OCI-LY1 (cell line): ENCODE measurements at regions not wholly inside any gene's neighbourhood (a gene's known extent, or its start where the extent isn't known, plus 50 kb on each side); places are given as distances from the start of the nearest gene placed in this dataset.

Experiments used
- H2AFZ ChIP-seq: fragments of 200-600 bp; sonication (generic), shearing (Covaris generic); 2 replicates; pipeline ENCODE4 v1.6.0; 2014; ENCODE audit warnings: antibody characterized with exemption, mild to moderate bottlenecking, low read length
- H3F3A ChIP-seq: fragments of 200-600 bp; sonication (generic), shearing (Covaris generic); 2 replicates; pipeline ENCODE4 v1.6.0; 2014; ENCODE audit warnings: mild to moderate bottlenecking, antibody characterized with exemption, low read length, moderate library complexity; ENCODE audit not compliant: insufficient read depth
- H3K27ac ChIP-seq: fragments of 200-600 bp; sonication (generic); 2 replicates; pipeline ENCODE4 v1.5.1; 2014; ENCODE audit warnings: low read length, mixed run types, mild to moderate bottlenecking, low read depth; ENCODE audit not compliant: poor library complexity, severe bottlenecking
- H3K27me3 ChIP-seq: fragments of 200-600 bp; sonication (generic); 2 replicates; pipeline ENCODE4 v1.6.0; 2014; ENCODE audit warnings: antibody characterized with exemption, mild to moderate bottlenecking, low read length, moderate library complexity; ENCODE audit not compliant: insufficient read depth
- H3K36me3 ChIP-seq: fragments of 200-600 bp; sonication (generic); 2 replicates; pipeline ENCODE4 v1.6.1; 2014; ENCODE audit warnings: mild to moderate bottlenecking, antibody characterized with exemption, low read length, moderate library complexity, mixed read lengths; ENCODE audit not compliant: insufficient read depth
- H3K4me1 ChIP-seq: fragments of 200-600 bp; sonication (generic); 2 replicates; pipeline ENCODE4 v1.5.1; 2014; ENCODE audit warnings: mild to moderate bottlenecking, low read length, moderate library complexity; ENCODE audit not compliant: insufficient read depth, severe bottlenecking
- H3K4me2 ChIP-seq: fragments of 200-600 bp; sonication (generic), shearing (Covaris generic); 2 replicates; pipeline ENCODE4 v1.6.1; 2014; ENCODE audit warnings: low read length
- H3K4me3 ChIP-seq: fragments of 200-600 bp; sonication (generic); 2 replicates; pipeline ENCODE4 v1.5.1; 2014; ENCODE audit warnings: low read length, low read depth, mild to moderate bottlenecking, mixed read lengths; ENCODE audit not compliant: poor library complexity, severe bottlenecking
- H3K79me2 ChIP-seq: fragments of 200-600 bp; shearing (Covaris generic); 2 replicates; pipeline ENCODE4 v1.6.1; 2016; ENCODE audit warnings: mixed run types, low read length, mixed read lengths; ENCODE audit not compliant: insufficient read depth
- H3K9ac ChIP-seq: fragments of 200-600 bp; sonication (generic), shearing (Covaris generic); 2 replicates; pipeline ENCODE4 v1.6.1; 2014; ENCODE audit warnings: mild to moderate bottlenecking, low read length, mixed read lengths
- H3K9me2 ChIP-seq: fragments of 200-600 bp; sonication (generic), shearing (Covaris generic); 2 replicates; pipeline ENCODE4 v1.6.1; 2014; ENCODE audit warnings: low read depth, mild to moderate bottlenecking, low read length, mixed read lengths
- H3K9me3 ChIP-seq: fragments of 200-600 bp; shearing (Covaris generic); 2 replicates; pipeline ENCODE4 v1.6.1; 2014; ENCODE audit warnings: low read length, mixed read lengths
- H4K20me1 ChIP-seq: fragments of 200-600 bp; sonication (generic), shearing (Covaris generic); 2 replicates; pipeline ENCODE4 v1.6.0; 2016; ENCODE audit warnings: mild to moderate bottlenecking, low read length; ENCODE audit not compliant: insufficient read depth
- CTCF ChIP-seq: fragments of 200-600 bp; sonication (generic), shearing (Covaris generic); IDR thresholded peaks from 2 replicates; pipeline ENCODE4 v1.5.1; 2017; ENCODE audit warnings: mild to moderate bottlenecking, antibody characterized with exemption, low read length, moderate library complexity, mixed read lengths
- EZH2 ChIP-seq: fragments of 200-600 bp; sonication (generic), shearing (Covaris generic); IDR thresholded peaks from 2 replicates; pipeline ENCODE4 v1.8.0; 2017; ENCODE audit warnings: borderline replicate concordance, mixed run types, mild to moderate bottlenecking, antibody characterized with exemption, low read length, moderate library complexity, mixed read lengths

DNA sequence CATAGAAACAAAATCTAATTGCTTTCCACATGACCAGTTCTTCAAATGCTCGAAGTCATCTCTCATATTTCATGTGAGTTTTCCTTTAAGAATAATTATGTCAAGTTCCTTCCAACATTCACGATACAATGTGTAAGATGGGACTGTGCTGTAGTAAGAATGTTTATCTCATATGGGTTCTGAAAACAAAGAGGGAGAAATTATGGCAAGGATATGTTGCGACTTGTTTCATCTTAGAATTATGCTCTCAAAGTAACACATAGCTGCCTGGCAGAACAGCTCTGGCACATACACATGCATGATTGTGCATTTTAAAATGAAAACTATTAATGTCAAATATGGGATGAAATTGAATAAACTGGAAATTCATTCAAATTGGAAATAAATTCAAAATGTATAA is 314.8 kb upstream of the ACVR2A start:
- Histone ChIP-seq H3K9me2 (no peaks in the 10 kb centered on the region), H2AFZ (no peak overlapping the region), H3K27me3 (no peaks in the 10 kb centered on the region)

GRCh38 chr2:147525819-147526489 is 318.9 kb upstream of the ACVR2A start:
- no peaks in the 10 kb centered on the region for H3K79me2 ChIP-seq
- H4K20me1 ChIP-seq = no peaks in the 10 kb centered on the region
- no peak for TF ChIP-seq EZH2
- TF ChIP-seq CTCF = no peak
- no peak overlapping the region for H3K27ac ChIP-seq
- H3F3A ChIP-seq = no peaks in the 10 kb centered on the region
- no peak overlapping the region for H3K4me2 ChIP-seq
- H3K4me3 ChIP-seq = no peak overlapping the region
- H3K9me3 ChIP-seq = no peaks in the 10 kb centered on the region
- no peak overlapping the region for H3K9ac ChIP-seq
- H3K4me1 ChIP-seq = no peaks in the 10 kb centered on the region
- H3K36me3 ChIP-seq = no peaks in the 10 kb centered on the region
- no peaks in the 10 kb centered on the region for H3K9me2 ChIP-seq
- H3K27me3 ChIP-seq = no peaks in the 10 kb centered on the region
- H2AFZ ChIP-seq = no peak overlapping the region

More for the DNA sequence above, 314.8 kb upstream of the ACVR2A start:
- no peaks in the 10 kb centered on the region for H3F3A ChIP-seq
- no peaks in the 10 kb centered on the region for H4K20me1 ChIP-seq
- H3K27ac ChIP-seq = no peak overlapping the region
- no peaks in the 10 kb centered on the region for H3K79me2 ChIP-seq
- H3K4me2 ChIP-seq = no peak overlapping the region
- H3K4me1 ChIP-seq = no peaks in the 10 kb centered on the region
- no peaks in the 10 kb centered on the region for H3K36me3 ChIP-seq
- H3K9ac ChIP-seq = no peak overlapping the region
- H3K4me3 ChIP-seq = no peak overlapping the region
- no peaks in the 10 kb centered on the region for H3K9me3 ChIP-seq
- TF ChIP-seq EZH2 (no peak), CTCF (no peak)

DNA sequence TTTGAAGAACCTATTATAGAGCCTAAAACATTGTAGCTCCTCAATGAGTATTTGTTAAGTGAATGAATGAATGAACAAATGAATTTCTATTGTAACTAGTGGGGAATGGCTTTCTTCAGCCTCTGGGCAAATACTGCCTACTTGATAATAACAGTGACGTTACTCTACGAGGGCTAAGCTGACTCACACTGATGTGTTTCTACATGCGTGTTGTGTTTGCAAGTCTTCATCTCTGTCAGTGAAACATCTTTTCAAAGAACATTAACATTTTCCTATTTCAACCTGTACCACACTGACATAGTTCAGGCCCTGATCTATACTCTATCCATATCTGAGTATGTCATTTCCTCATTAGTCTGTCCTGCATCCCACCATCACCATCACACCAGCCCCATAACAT is 319.9 kb upstream of the ACVR2A start:
- no peak overlapping the region for H3K4me2 ChIP-seq
- H3K4me1 ChIP-seq = no peaks in the 10 kb centered on the region
- no peak overlapping the region for H2AFZ ChIP-seq
- H3K27me3 ChIP-seq = no peaks in the 10 kb centered on the region
- no peaks in the 10 kb centered on the region for H3K9me2 ChIP-seq
- H3K4me3 ChIP-seq = no peak overlapping the region
- H4K20me1 ChIP-seq = no peaks in the 10 kb centered on the region
- no peak overlapping the region for H3K9ac ChIP-seq
- H3F3A ChIP-seq = no peaks in the 10 kb centered on the region
- no peaks in the 10 kb centered on the region for H3K9me3 ChIP-seq
- no peaks in the 10 kb centered on the region for H3K36me3 ChIP-seq
- H3K27ac ChIP-seq = no peak overlapping the region
- H3K79me2 ChIP-seq = no peaks in the 10 kb centered on the region
- TF ChIP-seq EZH2 (no peak), CTCF (no peak)
